ENCODE measurements at regions not wholly inside any gene's neighbourhood (a gene's known extent, or its start where the extent isn't known, plus 50 kb on each side); places are given as distances from the start of the nearest gene placed in this dataset.
"Not testable (repeated sequence)": the region's sequence is repeated elsewhere in the genome, so short reads cannot be mapped to it uniquely, and the experiment has no call there.

- DNase-seq (no peak), ATAC-seq (ENCODE audit: low FRiP score) (no peak)
- no peaks in the 10 kb centered on the region for H3K4me1 ChIP-seq (ENCODE audit: control insufficient read depth in 1 of 2, insufficient read depth in 2 of 2, low read length in 2 of 2)
- WGBS, 2 donors: 85 to 87% methylated on average over 1 of the region's 1 CpG
- H3K36me3 ChIP-seq (ENCODE audit: control insufficient read depth in 1 of 2, insufficient read depth in 2 of 2, low read length in 1 of 2): no peaks in the 10 kb centered on the region
- intact Hi-C loops (cut with DNase I): no loop called here
- no peak overlapping the region for H3K27ac ChIP-seq (ENCODE audit: low read depth in 1 of 2, low read length in 2 of 2)
- no peak overlapping the region for H3K4me3 ChIP-seq (ENCODE audit: low read length in 2 of 2)
- H3K27me3 ChIP-seq (ENCODE audit: control insufficient read depth in 1 of 2, insufficient read depth in 2 of 2, low read length in 1 of 2): no peaks in the 10 kb centered on the region
- H3K9me3 ChIP-seq (ENCODE audit: control insufficient read depth, low read length): no peaks in the 10 kb centered on the region
Observed at GRCh38 chr13:68727165-68727564, 1380.5 kb upstream of the ATXN8OS start.

- ATAC-seq (ENCODE audit: low FRiP score) (no peak), DNase-seq (no peak)
- WGBS, 2 donors: 90 to 92% methylated on average over 3 of the region's 3 CpGs
- Histone ChIP-seq H3K36me3 (ENCODE audit: control insufficient read depth in 1 of 2, insufficient read depth in 2 of 2, low read length in 1 of 2) (no peaks in the 10 kb centered on the region), H3K27me3 (ENCODE audit: control insufficient read depth in 1 of 2, insufficient read depth in 2 of 2, low read length in 1 of 2) (no peaks in the 10 kb centered on the region), H3K9me3 (ENCODE audit: control insufficient read depth, low read length) (no peaks in the 10 kb centered on the region), H3K4me1 (ENCODE audit: control insufficient read depth in 1 of 2, insufficient read depth in 2 of 2, low read length in 2 of 2) (no peaks in the 10 kb centered on the region), H3K4me3 (ENCODE audit: low read length in 2 of 2) (no peak overlapping the region), H3K27ac (ENCODE audit: low read depth in 1 of 2, low read length in 2 of 2) (no peak overlapping the region)
- intact Hi-C loops (cut with DNase I): no loop called here
Observed at GRCh38 chr13:68719815-68720214, 1387.8 kb upstream of the ATXN8OS start.

GRCh38 chr13:68715651-68716050 is 1392.0 kb upstream of the ATXN8OS start:
- intact Hi-C loops (cut with DNase I): no loop called here
- H3K4me3 ChIP-seq (ENCODE audit: low read length in 2 of 2): no peak overlapping the region
- no peaks in the 10 kb centered on the region for H3K36me3 ChIP-seq (ENCODE audit: control insufficient read depth in 1 of 2, insufficient read depth in 2 of 2, low read length in 1 of 2)
- no peak overlapping the region for H3K27ac ChIP-seq (ENCODE audit: low read depth in 1 of 2, low read length in 2 of 2)
- WGBS, 2 donors: 44 to 47% methylated on average over 2 of the region's 2 CpGs
- DNase-seq (no peak), ATAC-seq (ENCODE audit: low FRiP score) (no peak)
- H3K4me1 ChIP-seq (ENCODE audit: control insufficient read depth in 1 of 2, insufficient read depth in 2 of 2, low read length in 2 of 2): no peaks in the 10 kb centered on the region
- H3K27me3 ChIP-seq (ENCODE audit: control insufficient read depth in 1 of 2, insufficient read depth in 2 of 2, low read length in 1 of 2): no peaks in the 10 kb centered on the region
- H3K9me3 ChIP-seq (ENCODE audit: control insufficient read depth, low read length): no peaks in the 10 kb centered on the region

- H3K4me1 ChIP-seq (ENCODE audit: control insufficient read depth in 1 of 2, insufficient read depth in 2 of 2, low read length in 2 of 2): no peaks in the 10 kb centered on the region
- 1 to 4% methylated on average over 2 of the region's 2 CpGs for WGBS, 2 donors
- no peak for DNase-seq
Observed at GRCh38 chr13:68714292-68714691, 1393.3 kb upstream of the ATXN8OS start.

GRCh38 chr13:68713394-68713793 is 1394.2 kb upstream of the ATXN8OS start:
- H3K27ac ChIP-seq (ENCODE audit: low read depth in 1 of 2, low read length in 2 of 2): no peak overlapping the region
- ATAC-seq (ENCODE audit: low FRiP score): no peak

More at GRCh38 chr13:68714292-68714691, 1393.3 kb upstream of the ATXN8OS start:
- no peak overlapping the region for H3K4me3 ChIP-seq (ENCODE audit: low read length in 2 of 2)
- no peaks in the 10 kb centered on the region for H3K36me3 ChIP-seq (ENCODE audit: control insufficient read depth in 1 of 2, insufficient read depth in 2 of 2, low read length in 1 of 2)
- no peak for ATAC-seq (ENCODE audit: low FRiP score)
- intact Hi-C loops (cut with DNase I): no loop called here
- no peaks in the 10 kb centered on the region for H3K9me3 ChIP-seq (ENCODE audit: control insufficient read depth, low read length)
- no peak overlapping the region for H3K27ac ChIP-seq (ENCODE audit: low read depth in 1 of 2, low read length in 2 of 2)
- H3K27me3 ChIP-seq (ENCODE audit: control insufficient read depth in 1 of 2, insufficient read depth in 2 of 2, low read length in 1 of 2): no peaks in the 10 kb centered on the region

DNA sequence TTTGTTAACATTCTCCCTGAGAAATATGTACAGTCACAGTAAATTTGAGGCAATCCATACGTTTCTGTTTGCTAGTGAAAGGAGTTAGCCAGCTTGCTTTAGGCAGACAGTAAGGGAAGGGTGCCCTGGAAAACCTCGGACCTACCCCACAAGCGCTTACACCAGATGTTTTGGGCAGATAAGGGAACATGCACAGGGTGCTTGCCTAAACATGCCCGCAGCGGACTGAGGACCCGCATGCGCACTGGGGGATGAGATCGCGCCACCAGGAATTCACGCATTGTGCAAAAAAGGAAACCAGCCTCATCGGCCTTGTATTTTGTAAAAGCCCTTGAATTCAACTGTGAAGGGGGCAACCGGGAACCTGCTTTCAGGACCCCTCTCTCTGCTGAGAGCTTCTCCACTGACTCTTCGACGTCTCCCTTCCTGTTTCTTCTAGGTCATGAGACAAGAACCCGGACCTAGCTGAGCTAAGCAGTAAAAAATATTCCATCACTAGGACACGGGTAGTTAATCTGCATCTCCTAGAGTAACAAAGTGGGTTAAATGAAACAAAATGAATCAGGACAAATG is 1399.2 kb upstream of the ATXN8OS start:
- intact Hi-C loops (cut with DNase I): no loop called here
- DNase-seq: no peak

More at GRCh38 chr13:68713394-68713793, 1394.2 kb upstream of the ATXN8OS start:
- H3K27me3 ChIP-seq (ENCODE audit: control insufficient read depth in 1 of 2, insufficient read depth in 2 of 2, low read length in 1 of 2): no peaks in the 10 kb centered on the region
- H3K4me1 ChIP-seq (ENCODE audit: control insufficient read depth in 1 of 2, insufficient read depth in 2 of 2, low read length in 2 of 2): no peaks in the 10 kb centered on the region
- intact Hi-C loops (cut with DNase I): no loop called here
- no peak overlapping the region for H3K4me3 ChIP-seq (ENCODE audit: low read length in 2 of 2)
- no peaks in the 10 kb centered on the region for H3K36me3 ChIP-seq (ENCODE audit: control insufficient read depth in 1 of 2, insufficient read depth in 2 of 2, low read length in 1 of 2)
- H3K9me3 ChIP-seq (ENCODE audit: control insufficient read depth, low read length): no peaks in the 10 kb centered on the region
- WGBS, 2 donors: 91 to 92% methylated on average over 1 of the region's 1 CpG
- no peak for DNase-seq

DNA sequence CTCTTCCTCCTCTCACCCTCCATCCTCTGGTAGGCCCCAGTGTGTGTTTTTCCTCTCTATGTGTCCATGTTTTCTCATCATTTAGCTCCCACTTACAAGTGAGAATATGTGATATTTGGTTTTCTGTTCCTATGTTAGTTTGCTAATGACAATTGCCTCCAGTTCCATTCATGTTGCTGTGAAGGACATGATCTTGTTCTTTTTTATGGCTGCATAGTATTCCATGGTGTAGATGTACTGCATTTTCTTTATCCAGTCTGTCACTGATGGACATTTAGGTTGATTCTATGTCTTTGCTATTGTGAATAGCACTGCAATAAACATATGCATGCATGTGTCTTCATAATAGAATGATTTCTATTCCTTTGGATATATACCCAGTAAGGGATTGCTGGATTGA is 1401.6 kb upstream of the ATXN8OS start:
- intact Hi-C loops (cut with DNase I): not testable (repeated sequence)

More for the DNA sequence above, 1399.2 kb upstream of the ATXN8OS start:
- Histone ChIP-seq H3K27ac (ENCODE audit: low read depth in 1 of 2, low read length in 2 of 2) (no peak overlapping the region), H3K36me3 (ENCODE audit: control insufficient read depth in 1 of 2, insufficient read depth in 2 of 2, low read length in 1 of 2) (no peaks in the 10 kb centered on the region), H3K4me3 (ENCODE audit: low read length in 2 of 2) (no peak overlapping the region), H3K9me3 (ENCODE audit: control insufficient read depth, low read length) (no peaks in the 10 kb centered on the region), H3K27me3 (ENCODE audit: control insufficient read depth in 1 of 2, insufficient read depth in 2 of 2, low read length in 1 of 2) (no peaks in the 10 kb centered on the region), H3K4me1 (ENCODE audit: control insufficient read depth in 1 of 2, insufficient read depth in 2 of 2, low read length in 2 of 2) (no peaks in the 10 kb centered on the region)
- 82 to 84% methylated on average over 16 of the region's 16 CpGs for WGBS, 2 donors
- ATAC-seq (ENCODE audit: low FRiP score): no peak

DNA sequence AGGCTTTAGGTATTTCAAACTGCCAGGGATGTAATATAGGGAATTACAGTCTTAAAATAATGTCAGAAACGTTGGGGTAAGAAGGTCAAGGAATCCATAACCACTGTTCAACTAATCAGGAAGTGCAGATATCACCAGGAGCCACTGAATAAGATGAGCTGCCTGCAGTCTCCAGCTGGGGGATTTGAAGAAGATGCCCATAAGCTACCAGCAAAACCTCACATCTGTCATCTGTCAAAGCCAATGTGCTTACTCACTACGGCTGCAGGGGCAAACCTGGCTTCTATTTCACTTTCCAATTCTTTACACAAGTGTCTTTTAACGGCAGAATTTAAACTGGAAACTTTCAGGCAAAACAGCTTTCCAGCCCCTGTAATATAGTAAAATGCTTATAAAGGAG is 1410.1 kb upstream of the ATXN8OS start:
- Histone ChIP-seq H3K9me3 (ENCODE audit: control insufficient read depth, low read length) (no peaks in the 10 kb centered on the region), H3K36me3 (ENCODE audit: control insufficient read depth in 1 of 2, insufficient read depth in 2 of 2, low read length in 1 of 2) (no peaks in the 10 kb centered on the region), H3K4me1 (ENCODE audit: control insufficient read depth in 1 of 2, insufficient read depth in 2 of 2, low read length in 2 of 2) (no peaks in the 10 kb centered on the region), H3K4me3 (ENCODE audit: low read length in 2 of 2) (no peak overlapping the region), H3K27ac (ENCODE audit: low read depth in 1 of 2, low read length in 2 of 2) (no peak overlapping the region), H3K27me3 (ENCODE audit: control insufficient read depth in 1 of 2, insufficient read depth in 2 of 2, low read length in 1 of 2) (peaks cover 0 to 2% of the 10 kb centered on the region in 2 donors)
- 23 to 27% methylated on average over 3 of the region's 3 CpGs for WGBS, 2 donors
- DNase-seq (no peak), ATAC-seq (ENCODE audit: low FRiP score) (no peak)
- intact Hi-C loops (cut with DNase I): no loop called here

More for the DNA sequence above, 1401.6 kb upstream of the ATXN8OS start:
- not testable (repeated sequence) for H3K27me3 ChIP-seq (ENCODE audit: control insufficient read depth in 1 of 2, insufficient read depth in 2 of 2, low read length in 1 of 2); H3K27ac ChIP-seq (ENCODE audit: low read depth in 1 of 2, low read length in 2 of 2); DNase-seq; ATAC-seq (ENCODE audit: low FRiP score); H3K4me1 ChIP-seq (ENCODE audit: control insufficient read depth in 1 of 2, insufficient read depth in 2 of 2, low read length in 2 of 2); H3K4me3 ChIP-seq (ENCODE audit: low read length in 2 of 2); H3K36me3 ChIP-seq (ENCODE audit: control insufficient read depth in 1 of 2, insufficient read depth in 2 of 2, low read length in 1 of 2); H3K9me3 ChIP-seq (ENCODE audit: control insufficient read depth, low read length)

- DNase-seq (no peak), ATAC-seq (ENCODE audit: low FRiP score) (no peak)
- Histone ChIP-seq H3K9me3 (ENCODE audit: control insufficient read depth, low read length) (no peaks in the 10 kb centered on the region), H3K36me3 (ENCODE audit: control insufficient read depth in 1 of 2, insufficient read depth in 2 of 2, low read length in 1 of 2) (no peaks in the 10 kb centered on the region), H3K4me1 (ENCODE audit: control insufficient read depth in 1 of 2, insufficient read depth in 2 of 2, low read length in 2 of 2) (no peaks in the 10 kb centered on the region), H3K27ac (ENCODE audit: low read depth in 1 of 2, low read length in 2 of 2) (no peak overlapping the region), H3K4me3 (ENCODE audit: low read length in 2 of 2) (no peak overlapping the region), H3K27me3 (ENCODE audit: control insufficient read depth in 1 of 2, insufficient read depth in 2 of 2, low read length in 1 of 2) (peaks cover 0 to 2% of the 10 kb centered on the region in 2 donors)
- 83 to 89% methylated on average over 2 of the region's 2 CpGs for WGBS, 2 donors
- intact Hi-C loops (cut with DNase I): no loop called here
Observed at GRCh38 chr13:68696907-68697306, 1410.7 kb upstream of the ATXN8OS start.

Data from aorta (tissue), 5 donors.